ENCODE measurements at regions not wholly inside any gene's neighbourhood (a gene's known extent, or its start where the extent isn't known, plus 50 kb on each side); places are given as distances from the start of the nearest gene placed in this dataset.
A peak's percentile ranks its signal among the peaks of the same experiment; 100 is the strongest.

GRCh38 chr10:56567580-56567979 lies 206.5 kb upstream of the ZWINT start:
- Histone ChIP-seq H4K20me1 (ENCODE audit: insufficient read depth) (no peaks in the 10 kb centered on the region), H2AFZ (no peak overlapping the region), H3K9me2 (ENCODE audit: insufficient read depth) (no peaks in the 10 kb centered on the region), H3K27me3 (replicated peaks; ENCODE audit: insufficient read depth) (no peaks in the 10 kb centered on the region), H3K36me3 (ENCODE audit: low read depth) (no peaks in the 10 kb centered on the region), H3K4me1 (ENCODE audit: insufficient read depth) (no peaks in the 10 kb centered on the region), H3K9ac (no peak overlapping the region), H3K27ac (no peak overlapping the region), H3K4me3 (no peak overlapping the region), H3F3A (ENCODE audit: insufficient read depth) (no peaks in the 10 kb centered on the region), H3K79me2 (ENCODE audit: insufficient read depth) (no peaks in the 10 kb centered on the region), H3K9me3 (ENCODE audit: low read depth) (no peaks in the 10 kb centered on the region), H3K4me2 (ENCODE audit: unreplicated experiment) (no peak overlapping the region)
- in situ Hi-C loops (cut with MboI) = no loop called here
- 23 to 28% methylated on average over 1 of the region's 1 CpG for WGBS, 2 experiments (ENCODE audit: low coverage in 1 of 2, low lambda C conversion rate in 2 of 2, missing lambda C conversion rate in 2 of 2)
- DNase-seq = no peak
- TF ChIP-seq EZH2phosphoT487 (IDR thresholded peaks at IDR 0.05; ENCODE audit: insufficient read depth, low read depth) (no peak), EZH2 (IDR thresholded peaks at IDR 0.05; ENCODE audit: insufficient read depth, poor library complexity, severe bottlenecking) (no peak)

- Histone ChIP-seq H2AFZ (no peak overlapping the region), H3K9me2 (ENCODE audit: insufficient read depth) (no peaks in the 10 kb centered on the region), H3F3A (ENCODE audit: insufficient read depth) (no peaks in the 10 kb centered on the region), H3K79me2 (ENCODE audit: insufficient read depth) (no peaks in the 10 kb centered on the region), H3K9me3 (ENCODE audit: low read depth) (no peaks in the 10 kb centered on the region), H4K20me1 (ENCODE audit: insufficient read depth) (no peaks in the 10 kb centered on the region), H3K36me3 (ENCODE audit: low read depth) (no peaks in the 10 kb centered on the region), H3K27ac (no peak overlapping the region), H3K4me1 (ENCODE audit: insufficient read depth) (no peaks in the 10 kb centered on the region), H3K4me2 (ENCODE audit: unreplicated experiment) (no peak overlapping the region), H3K9ac (no peak overlapping the region), H3K27me3 (replicated peaks; ENCODE audit: insufficient read depth) (no peaks in the 10 kb centered on the region), H3K4me3 (no peak overlapping the region)
- 21 to 25% methylated on average over 3 of the region's 3 CpGs for WGBS, 2 experiments (ENCODE audit: low coverage in 1 of 2, low lambda C conversion rate in 2 of 2, missing lambda C conversion rate in 2 of 2)
- DNase-seq = no peak
- in situ Hi-C loops (cut with MboI) = no loop called here
- TF ChIP-seq EZH2 (IDR thresholded peaks at IDR 0.05; ENCODE audit: insufficient read depth, poor library complexity, severe bottlenecking) = no peak
- no peak for TF ChIP-seq EZH2phosphoT487 (IDR thresholded peaks at IDR 0.05; ENCODE audit: insufficient read depth, low read depth)
Measured at GRCh38 chr10:56561336-56561735, 200.3 kb upstream of the ZWINT start.

- no peak overlapping the region for H3K4me3 ChIP-seq
- no peaks in the 10 kb centered on the region for H3K4me1 ChIP-seq (ENCODE audit: insufficient read depth)
- H3K9me3 ChIP-seq (ENCODE audit: low read depth) = no peaks in the 10 kb centered on the region
- H3K9ac ChIP-seq = no peak overlapping the region
- 36 to 37% methylated on average over 9 of the region's 9 CpGs for WGBS, 2 experiments (ENCODE audit: low coverage in 1 of 2, low lambda C conversion rate in 2 of 2, missing lambda C conversion rate in 2 of 2)
- no peaks in the 10 kb centered on the region for H3K9me2 ChIP-seq (ENCODE audit: insufficient read depth)
- no peak overlapping the region for H3K27ac ChIP-seq
- H3K36me3 ChIP-seq (ENCODE audit: low read depth) = no peaks in the 10 kb centered on the region
- H3K4me2 ChIP-seq (ENCODE audit: unreplicated experiment) = no peak overlapping the region
- H2AFZ ChIP-seq = no peak overlapping the region
- in situ Hi-C loops (cut with MboI) = no loop called here
- no peak for TF ChIP-seq EZH2 (IDR thresholded peaks at IDR 0.05; ENCODE audit: insufficient read depth, poor library complexity, severe bottlenecking)
- no peak for TF ChIP-seq EZH2phosphoT487 (IDR thresholded peaks at IDR 0.05; ENCODE audit: insufficient read depth, low read depth)
- H4K20me1 ChIP-seq (ENCODE audit: insufficient read depth) = no peaks in the 10 kb centered on the region
- H3F3A ChIP-seq (ENCODE audit: insufficient read depth) = no peaks in the 10 kb centered on the region
- no peaks in the 10 kb centered on the region for H3K79me2 ChIP-seq (ENCODE audit: insufficient read depth)
- no peaks in the 10 kb centered on the region for H3K27me3 ChIP-seq (replicated peaks; ENCODE audit: insufficient read depth)
- DNase-seq = no peak
Measured at GRCh38 chr10:56551037-56551436, 190.0 kb upstream of the ZWINT start.

GRCh38 chr10:56547163-56547562 lies 186.1 kb upstream of the ZWINT start:
- H3F3A ChIP-seq (ENCODE audit: insufficient read depth) = no peaks in the 10 kb centered on the region
- WGBS, 2 experiments (ENCODE audit: low coverage in 1 of 2, low lambda C conversion rate in 2 of 2, missing lambda C conversion rate in 2 of 2) = 20 to 21% methylated on average over 4 of the region's 4 CpGs
- H4K20me1 ChIP-seq (ENCODE audit: insufficient read depth) = no peaks in the 10 kb centered on the region
- no peaks in the 10 kb centered on the region for H3K27me3 ChIP-seq (replicated peaks; ENCODE audit: insufficient read depth)
- H3K4me3 ChIP-seq = no peak overlapping the region
- no peaks in the 10 kb centered on the region for H3K4me1 ChIP-seq (ENCODE audit: insufficient read depth)
- H3K4me2 ChIP-seq (ENCODE audit: unreplicated experiment) = no peak overlapping the region
- H3K9ac ChIP-seq = no peak overlapping the region
- in situ Hi-C loops (cut with MboI) = no loop called here
- H3K79me2 ChIP-seq (ENCODE audit: insufficient read depth) = no peaks in the 10 kb centered on the region
- H3K9me2 ChIP-seq (ENCODE audit: insufficient read depth) = no peaks in the 10 kb centered on the region
- H3K9me3 ChIP-seq (ENCODE audit: low read depth) = no peaks in the 10 kb centered on the region
- TF ChIP-seq EZH2 (IDR thresholded peaks at IDR 0.05; ENCODE audit: insufficient read depth, poor library complexity, severe bottlenecking) = no peak
- TF ChIP-seq EZH2phosphoT487 (IDR thresholded peaks at IDR 0.05; ENCODE audit: insufficient read depth, low read depth) = no peak
- DNase-seq = no peak
- no peak overlapping the region for H2AFZ ChIP-seq
- H3K27ac ChIP-seq = no peak overlapping the region
- H3K36me3 ChIP-seq (ENCODE audit: low read depth) = no peaks in the 10 kb centered on the region

GRCh38 chr10:56537984-56538383 lies 176.9 kb upstream of the ZWINT start:
- Histone ChIP-seq H4K20me1 (ENCODE audit: insufficient read depth) (no peaks in the 10 kb centered on the region), H3K9me2 (ENCODE audit: insufficient read depth) (no peaks in the 10 kb centered on the region), H3F3A (ENCODE audit: insufficient read depth) (no peaks in the 10 kb centered on the region), H3K27ac (no peak overlapping the region), H3K36me3 (ENCODE audit: low read depth) (no peaks in the 10 kb centered on the region), H3K9ac (no peak overlapping the region), H3K4me3 (no peak overlapping the region), H3K4me2 (ENCODE audit: unreplicated experiment) (no peak overlapping the region), H2AFZ (no peak overlapping the region), H3K4me1 (ENCODE audit: insufficient read depth) (no peaks in the 10 kb centered on the region), H3K9me3 (ENCODE audit: low read depth) (no peaks in the 10 kb centered on the region), H3K79me2 (ENCODE audit: insufficient read depth) (no peaks in the 10 kb centered on the region), H3K27me3 (replicated peaks; ENCODE audit: insufficient read depth) (no peaks in the 10 kb centered on the region)
- WGBS, 2 experiments (ENCODE audit: low coverage in 1 of 2, low lambda C conversion rate in 2 of 2, missing lambda C conversion rate in 2 of 2) = 33 to 39% methylated on average over 4 of the region's 4 CpGs
- TF ChIP-seq EZH2 (IDR thresholded peaks at IDR 0.05; ENCODE audit: insufficient read depth, poor library complexity, severe bottlenecking) (no peak), EZH2phosphoT487 (IDR thresholded peaks at IDR 0.05; ENCODE audit: insufficient read depth, low read depth) (no peak)
- DNase-seq = peak; percentile 41
- in situ Hi-C loops (cut with MboI) = no loop called here
